ENCODE measurements at regions not wholly inside any gene's neighbourhood (a gene's known extent, or its start where the extent isn't known, plus 50 kb on each side); places are given as distances from the start of the nearest gene placed in this dataset.

GRCh38 chr7:25662841-25663800 lies 434.8 kb upstream of the NPVF start:
- H3K4me3 ChIP-seq (replicated peaks; ENCODE audit: low read depth, low read length) = no peak overlapping the region
- no peak for TF ChIP-seq CTCF (IDR thresholded peaks at IDR 0.05; ENCODE audit: low read depth, low read length, missing control alignments)
- no peak for DNase-seq (ENCODE audit: extremely low read depth, low read depth)

DNA sequence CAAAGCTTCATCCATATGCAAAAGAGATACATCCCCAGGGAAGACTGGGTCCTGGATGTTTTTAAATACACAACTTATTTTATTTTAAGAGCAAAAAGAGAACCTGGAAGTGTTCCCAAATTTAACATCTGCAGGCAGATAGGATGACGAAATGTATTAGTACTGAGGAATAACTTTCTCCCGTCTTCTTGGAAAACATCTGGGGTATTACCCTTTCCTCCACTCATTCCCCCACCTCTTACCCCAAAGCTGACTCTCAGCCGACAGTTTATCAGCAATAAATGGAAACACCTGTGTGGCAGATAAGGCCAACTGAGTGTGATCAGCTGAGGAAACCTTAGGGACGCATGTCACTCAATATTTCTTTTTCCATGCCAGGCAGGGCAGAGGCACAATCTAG lies 435.6 kb upstream of the NPVF start:
- DNase-seq (ENCODE audit: extremely low read depth, low read depth) = no peak
- no peak for TF ChIP-seq CTCF (IDR thresholded peaks at IDR 0.05; ENCODE audit: low read depth, low read length, missing control alignments)
- H3K4me3 ChIP-seq (replicated peaks; ENCODE audit: low read depth, low read length) = no peak overlapping the region

DNA sequence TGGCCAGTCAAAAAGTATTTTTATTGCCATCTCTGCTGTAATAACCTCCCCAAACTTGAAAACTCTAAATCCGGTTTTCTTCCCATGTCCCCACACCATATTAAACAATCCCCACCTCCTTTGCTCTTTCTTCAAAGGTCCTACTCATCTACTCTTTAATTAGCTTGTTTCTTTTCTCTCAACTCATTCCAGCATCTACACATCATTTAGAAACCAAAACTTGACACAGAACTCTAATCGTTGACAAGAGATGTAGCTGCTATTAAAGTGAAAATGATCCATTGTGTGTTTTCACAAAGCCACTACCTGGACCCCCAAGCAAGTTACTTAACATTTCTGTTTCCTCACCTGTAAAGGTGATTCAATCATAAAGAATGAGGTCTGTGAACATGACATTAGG lies 436.3 kb upstream of the NPVF start:
- H3K4me3 ChIP-seq (replicated peaks; ENCODE audit: low read depth, low read length) = no peak overlapping the region
- DNase-seq (ENCODE audit: extremely low read depth, low read depth) = no peak
- TF ChIP-seq CTCF (IDR thresholded peaks at IDR 0.05; ENCODE audit: low read depth, low read length, missing control alignments) = no peak

DNA sequence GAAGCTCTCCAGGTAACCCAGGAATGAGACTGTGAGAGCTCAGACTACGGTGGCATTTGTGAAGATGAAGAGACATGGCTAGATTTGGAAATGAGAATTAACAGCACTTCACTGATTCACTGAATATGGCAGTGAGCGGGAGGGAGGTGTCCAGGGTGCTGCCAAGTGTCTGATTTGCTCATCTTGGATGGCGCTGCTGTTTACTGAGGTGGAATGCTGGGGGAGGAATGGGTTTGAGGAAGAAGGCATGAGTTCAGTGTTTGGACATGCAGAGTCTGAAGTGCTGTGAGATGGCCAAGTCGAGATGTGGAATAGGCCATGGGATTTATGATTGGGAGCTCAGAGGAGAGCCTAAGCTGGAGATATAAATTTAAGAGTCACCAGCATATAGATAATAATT lies 437.1 kb upstream of the NPVF start:
- no peak overlapping the region for H3K4me3 ChIP-seq (replicated peaks; ENCODE audit: low read depth, low read length)
- no peak for TF ChIP-seq CTCF (IDR thresholded peaks at IDR 0.05; ENCODE audit: low read depth, low read length, missing control alignments)
- no peak for DNase-seq (ENCODE audit: extremely low read depth, low read depth)

DNA sequence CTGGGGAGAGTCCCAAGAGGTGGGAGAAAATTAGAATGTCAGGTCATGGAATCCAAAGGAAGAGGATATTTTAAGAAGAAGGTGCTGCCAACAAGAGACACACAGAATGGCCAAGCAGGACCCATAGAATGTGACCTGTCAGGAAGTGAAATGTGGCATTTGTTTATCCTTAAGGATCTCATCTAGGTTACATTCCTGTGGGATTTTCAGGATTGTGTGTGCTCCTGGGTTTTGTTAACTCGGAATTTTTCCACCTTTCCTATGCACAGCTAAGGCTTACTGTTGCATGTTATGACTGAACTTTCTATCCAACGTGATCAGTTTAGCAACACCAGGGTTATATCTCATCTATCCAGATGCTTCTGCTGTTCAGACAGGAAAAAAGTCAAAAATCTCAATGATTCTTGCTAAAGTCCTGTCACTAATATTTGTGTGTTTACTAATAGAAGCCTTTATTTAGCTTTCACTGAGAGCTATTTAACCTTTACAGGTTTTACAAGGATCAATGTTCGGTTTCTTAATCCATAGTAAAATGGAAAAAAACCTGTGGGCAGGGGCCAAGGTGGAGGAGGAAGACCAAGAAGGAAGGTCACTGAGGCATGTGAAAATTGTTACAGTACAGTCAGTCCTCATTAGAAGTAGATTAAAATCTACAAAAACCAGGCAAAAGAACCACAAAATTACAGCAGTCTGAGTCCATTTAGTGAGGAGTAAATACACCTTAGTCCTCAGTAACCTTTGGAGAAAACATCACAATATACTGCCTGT lies 437.8 kb upstream of the NPVF start:
- no peak for DNase-seq (ENCODE audit: extremely low read depth, low read depth)
- TF ChIP-seq CTCF (IDR thresholded peaks at IDR 0.05; ENCODE audit: low read depth, low read length, missing control alignments) = no peak
- H3K4me3 ChIP-seq (replicated peaks; ENCODE audit: low read depth, low read length) = no peak overlapping the region

DNA sequence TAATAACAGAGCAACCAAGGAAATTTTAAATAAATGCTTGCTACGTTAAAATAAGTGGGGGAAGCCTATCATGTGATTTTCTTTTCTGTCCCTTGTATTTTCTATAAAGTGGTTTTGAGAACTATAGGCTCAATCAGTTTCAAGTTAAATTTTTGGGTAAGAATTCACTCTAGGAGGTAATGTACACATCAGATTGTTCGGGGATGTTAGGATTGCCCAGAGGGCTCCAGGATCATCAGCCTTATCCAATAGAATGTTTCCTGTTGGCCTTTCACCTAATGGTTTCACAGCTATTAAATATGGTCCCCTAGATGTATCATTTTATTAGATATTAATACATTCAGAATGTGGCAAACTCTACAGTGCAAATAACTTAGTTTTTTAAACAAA lies 438.4 kb upstream of the NPVF start:
- no peak for DNase-seq (ENCODE audit: extremely low read depth, low read depth)
- no peak overlapping the region for H3K4me3 ChIP-seq (replicated peaks; ENCODE audit: low read depth, low read length)
- TF ChIP-seq CTCF (IDR thresholded peaks at IDR 0.05; ENCODE audit: low read depth, low read length, missing control alignments) = no peak
